C4-2B (cell line): ENCODE measurements at regions not wholly inside any gene's neighbourhood (a gene's known extent, or its start where the extent isn't known, plus 50 kb on each side); places are given as distances from the start of the nearest gene placed in this dataset.
"Not testable (repeated sequence)": the region's sequence is repeated elsewhere in the genome, so short reads cannot be mapped to it uniquely, and the experiment has no call there.

ENCODE experiments used
- H3K27ac ChIP-seq: fragments of 450-650 bp; 2 replicates; pipeline ENCODE4 v1.5.1; 2017
- CTCF ChIP-seq: fragments of 450-650 bp; conservative IDR thresholded peaks from 2 replicates; pipeline ENCODE4 v1.5.1; 2017; ENCODE audit warnings: mild to moderate bottlenecking
- ZFX ChIP-seq: fragments of 450-650 bp; IDR thresholded peaks from 2 replicates; pipeline ENCODE4 v1.6.1; 2017

- TF ChIP-seq CTCF (no peak), ZFX (no peak)
- no peak overlapping the region for H3K27ac ChIP-seq
Observed at GRCh38 chr2:184444623-184445223, 153.6 kb upstream of the ZNF804A start.

- no peak overlapping the region for H3K27ac ChIP-seq
- no peak for TF ChIP-seq ZFX
- TF ChIP-seq CTCF = no peak
Observed at GRCh38 chr2:184449760-184450159, 148.6 kb upstream of the ZNF804A start.

DNA sequence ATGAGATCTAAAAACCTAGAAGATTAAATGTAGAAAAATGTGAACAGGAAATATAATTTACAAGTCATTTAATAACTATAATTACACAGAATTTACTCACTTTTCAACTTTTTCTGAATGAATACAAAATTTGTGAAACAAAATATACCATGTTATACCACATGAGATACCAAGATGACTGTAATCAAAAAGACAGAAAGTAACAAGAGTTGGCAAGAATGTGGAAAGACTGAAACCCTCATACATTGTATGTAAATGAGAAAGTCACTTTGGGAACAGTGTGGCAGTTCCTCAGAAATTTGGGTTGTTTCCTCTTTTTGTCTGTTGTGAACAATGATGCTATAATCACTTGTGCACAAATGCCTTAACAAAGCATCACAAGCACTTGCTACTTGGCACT, 145.4 kb upstream of the ZNF804A start:
- TF ChIP-seq ZFX = no peak
- TF ChIP-seq CTCF = no peak
- no peak overlapping the region for H3K27ac ChIP-seq

DNA sequence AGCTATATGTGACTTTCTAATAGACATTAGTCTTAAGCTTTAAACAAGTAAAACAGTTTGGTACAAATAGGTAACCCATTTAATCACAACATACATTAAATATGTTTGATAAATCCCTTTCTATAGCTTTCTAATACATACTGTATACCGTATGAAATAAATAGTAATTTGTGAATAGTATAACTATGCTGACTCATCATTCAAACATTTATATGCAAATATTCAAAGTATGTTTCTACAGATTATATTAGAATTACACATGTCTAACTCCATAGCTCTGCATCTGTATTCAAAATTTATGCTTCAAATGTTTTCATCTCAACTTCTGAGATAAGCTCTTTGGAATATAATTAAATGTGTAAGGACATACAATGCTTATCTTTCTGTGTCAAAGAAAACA, 142.7 kb upstream of the ZNF804A start:
- TF ChIP-seq CTCF (no peak), ZFX (no peak)
- no peak overlapping the region for H3K27ac ChIP-seq

DNA sequence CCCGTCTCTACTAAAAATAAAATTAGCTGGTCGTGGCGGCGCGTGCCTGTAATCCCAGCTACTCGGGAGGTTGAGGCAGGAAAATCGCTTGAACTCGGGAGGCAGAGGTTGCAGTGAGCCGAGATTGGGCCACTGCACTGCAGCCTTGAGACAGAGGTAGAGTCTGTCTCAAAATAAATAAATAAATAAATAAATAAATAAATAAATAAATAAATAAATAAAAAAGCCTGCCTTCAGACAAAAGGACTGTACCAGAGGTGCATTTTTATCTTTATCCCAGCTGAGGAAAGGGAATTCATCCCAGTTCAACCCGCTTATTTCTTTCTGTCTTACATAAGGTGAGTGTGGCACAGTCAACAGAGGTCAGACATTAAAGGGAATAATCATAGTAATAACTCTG, 141.6 kb upstream of the ZNF804A start:
- not testable (repeated sequence) for H3K27ac ChIP-seq

GRCh38 chr2:184463102-184463865, 135.0 kb upstream of the ZNF804A start:
- no peak overlapping the region for H3K27ac ChIP-seq

DNA sequence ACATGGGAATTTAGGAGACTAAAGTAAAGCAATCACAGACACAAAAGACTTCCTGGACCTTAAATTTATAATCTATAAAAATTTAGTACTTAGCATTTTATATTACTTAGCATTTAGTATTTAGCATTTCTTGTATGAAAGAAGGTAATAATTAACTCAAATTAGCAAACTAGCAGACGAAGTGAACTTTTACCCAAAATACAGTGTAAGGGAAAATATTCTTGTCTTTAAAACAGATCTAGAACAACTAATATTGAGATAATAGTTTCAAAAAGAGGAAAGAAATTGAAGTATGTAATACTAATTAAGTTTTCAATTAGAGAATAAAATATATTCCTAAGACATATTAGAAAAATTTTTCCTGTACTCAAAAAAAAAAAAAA, 134.5 kb upstream of the ZNF804A start:
- TF ChIP-seq ZFX (no peak), CTCF (no peak)
- no peak overlapping the region for H3K27ac ChIP-seq

More at GRCh38 chr2:184463102-184463865, 135.0 kb upstream of the ZNF804A start:
- TF ChIP-seq ZFX (no peak), CTCF (no peak)

DNA sequence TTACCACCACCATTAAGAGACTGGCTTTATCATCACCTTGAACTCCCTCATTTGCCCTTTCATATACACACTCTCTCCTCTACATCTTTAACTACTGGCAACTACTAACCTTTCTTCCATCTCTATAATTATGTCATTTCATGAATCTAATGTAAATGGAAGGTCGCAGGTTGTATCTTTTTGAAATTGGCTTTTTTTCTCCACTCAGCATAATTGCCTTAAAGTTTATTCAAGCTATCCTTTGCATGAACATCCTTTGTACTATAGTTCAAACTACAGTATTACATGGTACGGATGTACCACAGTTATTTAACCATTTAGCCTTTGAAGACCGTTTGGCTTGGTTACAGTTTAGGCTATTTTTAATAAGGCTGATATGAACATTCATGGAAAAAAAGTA, 129.5 kb upstream of the ZNF804A start:
- no peak for TF ChIP-seq CTCF
- TF ChIP-seq ZFX = no peak
- H3K27ac ChIP-seq = no peak overlapping the region
